ENCODE measurements at regions not wholly inside any gene's neighbourhood (a gene's known extent, or its start where the extent isn't known, plus 50 kb on each side); places are given as distances from the start of the nearest gene placed in this dataset.
"Not testable (repeated sequence)": the region's sequence is repeated elsewhere in the genome, so short reads cannot be mapped to it uniquely, and the experiment has no call there.

DNA sequence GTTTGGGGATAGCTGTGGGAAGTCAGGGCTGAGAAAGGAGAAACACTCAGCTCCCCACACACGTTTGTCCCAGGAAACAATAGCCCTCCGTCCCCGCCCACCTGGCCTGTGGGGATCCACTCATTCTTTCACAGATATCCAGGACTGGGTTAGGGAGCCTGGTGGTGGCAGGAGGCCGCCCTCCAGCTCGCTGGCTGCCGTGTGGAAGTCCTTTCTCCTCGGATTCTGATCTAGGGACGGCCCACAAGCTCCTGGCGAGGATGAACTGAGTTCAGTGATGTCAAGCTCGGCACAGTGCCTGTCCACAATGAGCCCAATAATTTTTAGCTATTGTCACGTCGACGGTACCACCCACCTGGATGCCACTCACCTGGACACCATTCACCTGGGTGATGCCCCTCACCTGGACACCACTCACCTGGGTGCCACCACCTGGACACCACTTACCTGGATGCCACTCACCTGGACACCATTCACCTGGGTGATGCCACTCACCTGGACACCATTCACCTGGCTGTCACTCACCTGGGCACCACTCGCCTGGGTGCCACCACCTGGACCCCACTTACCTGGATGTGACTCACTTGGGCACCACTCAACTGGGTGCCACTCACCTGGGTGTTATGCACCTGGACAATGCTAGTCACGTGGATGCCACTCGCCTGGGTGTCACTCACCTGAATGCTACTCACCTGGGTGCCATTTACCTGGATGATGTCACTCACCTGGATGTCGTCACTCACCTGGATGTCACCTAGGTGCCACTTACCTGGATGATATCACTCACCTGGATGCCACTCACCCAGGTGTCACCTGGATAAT is 172.5 kb upstream of the FOXF1 start:
- no peak for DNase-seq

DNA sequence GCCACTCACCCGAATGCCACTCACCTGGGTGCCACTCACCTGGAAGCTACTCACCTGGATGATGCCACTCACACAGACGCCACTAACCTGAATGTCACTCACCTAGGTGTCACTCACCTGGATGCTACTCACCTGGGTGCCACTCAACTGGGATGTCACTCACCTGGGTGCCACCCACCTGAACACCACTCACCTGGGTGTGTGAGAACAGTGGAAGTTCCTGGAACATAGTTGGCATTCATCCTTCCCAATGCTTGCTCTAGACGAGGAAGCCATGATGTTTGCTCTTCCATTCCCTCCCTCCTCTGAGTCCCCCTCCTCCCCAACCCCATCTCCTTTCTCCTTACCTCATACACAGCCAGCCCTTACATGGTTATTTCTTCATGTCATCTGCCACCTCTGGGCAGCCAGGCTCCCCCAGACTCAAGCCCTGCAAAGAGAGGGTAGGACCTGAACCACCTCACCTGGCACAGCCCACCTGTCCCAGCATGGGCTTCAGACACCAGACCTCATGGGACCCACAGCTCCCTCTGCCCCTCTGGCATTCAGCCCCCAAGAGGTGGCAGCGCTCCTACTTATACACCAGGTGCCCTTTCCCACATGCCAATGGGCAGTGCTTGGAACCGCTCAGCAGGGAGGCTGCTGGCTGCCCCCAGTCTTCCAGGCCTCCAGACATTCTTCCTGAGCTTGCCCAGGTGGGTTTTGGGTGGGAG is 171.8 kb upstream of the FOXF1 start:
- DNase-seq = no peak

- no peak for DNase-seq
These were observed 168.0 kb upstream of the FOXF1 start for GRCh38 chr16:86342161-86342834.

DNA sequence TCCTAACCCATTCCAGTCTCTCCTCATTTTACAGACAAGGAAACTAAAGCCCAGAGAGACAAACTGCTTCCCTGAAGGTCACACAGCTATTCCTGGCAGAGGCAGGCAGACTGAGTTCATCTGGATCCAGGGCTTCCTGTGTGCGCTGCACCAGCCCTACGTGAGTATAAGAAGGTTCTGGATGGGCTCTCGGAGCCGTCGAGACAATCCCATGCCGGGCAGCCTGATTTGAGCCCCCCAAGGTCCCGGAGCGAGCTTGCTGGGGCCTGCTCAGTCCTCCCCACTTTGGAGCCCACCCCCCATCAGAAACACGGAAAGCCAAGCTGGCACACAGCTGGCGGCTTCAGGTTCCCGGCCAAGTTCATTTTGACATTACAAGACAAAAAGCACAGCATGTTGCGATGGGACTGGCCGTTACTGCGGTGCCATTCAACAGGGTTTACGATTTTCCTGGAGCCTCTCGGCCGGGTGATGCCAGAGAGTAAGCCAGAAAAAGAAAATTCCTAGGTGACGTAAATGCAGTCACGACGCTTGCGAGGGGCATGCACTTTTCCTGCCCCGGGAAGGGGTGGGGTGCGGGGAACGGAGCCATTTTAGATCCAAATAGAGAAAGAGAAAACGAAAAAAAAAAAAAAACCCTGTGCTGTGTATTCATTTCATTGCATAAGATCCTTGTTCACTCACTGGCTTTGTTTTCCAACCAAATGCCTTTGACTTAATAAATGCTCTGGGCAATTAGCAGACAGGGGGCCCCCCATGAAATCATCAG is 167.1 kb upstream of the FOXF1 start:
- no peak for DNase-seq

DNA sequence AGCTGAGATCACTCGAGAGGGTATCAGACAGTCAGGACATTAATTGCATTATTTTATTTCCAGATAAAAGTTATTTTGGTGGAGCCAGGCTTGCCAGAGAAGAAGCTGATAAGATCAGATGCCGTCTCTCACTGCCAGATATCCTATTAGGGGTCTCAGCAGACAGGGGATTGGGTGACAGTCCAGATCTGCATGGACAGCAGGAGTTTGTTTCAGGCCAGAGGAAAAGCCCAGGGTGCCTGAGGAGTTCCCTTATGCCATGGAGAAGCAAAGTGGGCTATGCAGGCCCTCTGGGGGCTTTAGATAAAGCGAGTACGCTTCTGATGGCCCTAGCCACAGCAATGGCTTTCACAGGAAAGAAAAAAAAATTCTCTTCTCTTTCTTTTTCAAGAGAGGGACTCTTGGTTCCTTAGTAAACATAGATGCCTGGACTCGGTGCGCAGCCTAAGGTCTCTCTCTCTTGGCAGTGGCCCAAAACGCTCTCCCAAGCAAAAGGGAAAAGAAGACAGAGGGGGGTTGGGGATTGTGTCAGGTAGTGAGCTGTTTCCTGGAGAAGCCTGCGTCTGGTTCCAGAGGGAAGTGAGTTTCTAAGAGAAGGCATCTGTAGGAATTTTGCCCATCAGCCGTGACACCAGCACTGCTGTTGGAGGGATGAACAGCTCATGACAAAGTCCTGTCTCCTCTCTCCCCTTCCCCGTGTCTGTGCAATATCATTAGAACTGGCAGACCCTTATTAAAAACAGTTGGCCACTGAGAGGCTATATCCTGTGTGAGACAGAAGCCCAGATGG is 166.3 kb upstream of the FOXF1 start:
- no peak for DNase-seq

GRCh38 chr16:86344586-86344871 is 165.8 kb upstream of the FOXF1 start:
- DNase-seq = no peak

DNA sequence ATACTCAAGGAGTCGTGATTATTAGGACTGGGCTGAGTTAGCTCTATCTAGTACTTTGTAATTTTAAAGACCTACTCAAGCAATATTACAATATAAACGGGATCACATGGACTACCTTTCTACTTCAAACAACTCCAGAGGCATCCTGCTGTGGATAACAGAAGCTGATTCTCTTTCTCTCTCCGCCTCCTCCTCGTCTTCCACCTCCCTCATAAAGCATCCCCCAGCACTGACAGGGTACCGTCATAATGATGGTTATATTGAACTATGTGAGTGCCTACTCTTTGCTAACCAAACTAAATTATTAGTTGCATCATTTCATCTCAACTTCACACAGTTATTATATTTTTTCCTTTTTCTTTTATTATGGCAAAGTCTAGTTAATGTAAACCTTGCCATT is 165.4 kb upstream of the FOXF1 start:
- no peak for DNase-seq

DNA sequence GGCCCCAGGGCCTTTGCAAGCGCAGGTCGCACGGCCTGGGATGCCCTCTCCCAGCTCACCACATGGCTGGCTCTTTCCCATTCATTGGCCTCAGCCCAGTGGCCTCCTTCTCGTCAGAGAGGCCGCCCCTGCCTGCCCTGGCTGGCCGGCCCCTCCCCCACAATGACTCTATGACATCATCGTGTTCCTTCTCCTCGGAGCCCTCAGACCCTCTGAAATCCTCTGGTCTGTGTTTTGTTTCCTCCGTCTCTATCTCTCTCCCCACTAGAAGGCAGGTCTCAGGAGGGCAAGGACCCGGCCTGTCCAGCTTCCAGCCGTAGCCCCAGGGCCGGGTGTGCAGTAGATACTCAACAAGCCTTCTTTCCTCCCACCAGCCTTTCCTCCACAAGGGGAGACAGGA is 164.8 kb upstream of the FOXF1 start:
- DNase-seq = no peak

DNA sequence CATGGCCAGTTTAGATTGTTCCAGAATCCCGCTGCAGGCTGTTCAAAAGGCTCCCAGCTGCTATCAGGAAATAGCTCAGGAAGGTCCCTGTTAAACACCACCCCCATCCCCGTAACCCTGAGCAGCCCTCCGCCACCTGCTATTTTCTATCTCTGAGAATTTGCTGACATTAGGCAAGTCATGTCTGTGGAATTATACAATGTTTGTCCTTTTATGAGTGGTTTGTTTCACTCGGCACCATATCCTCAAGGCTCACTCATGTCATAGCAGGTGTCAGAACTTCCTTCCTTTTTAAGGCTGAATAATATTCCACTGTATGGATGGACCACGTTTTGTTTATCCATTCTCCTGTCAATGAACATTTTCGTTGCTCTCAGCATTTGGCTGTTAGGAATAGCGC is 164.3 kb upstream of the FOXF1 start:
- no peak for DNase-seq

GRCh38 chr16:86347090-86347489 is 163.2 kb upstream of the FOXF1 start:
- no peak for DNase-seq

DNA sequence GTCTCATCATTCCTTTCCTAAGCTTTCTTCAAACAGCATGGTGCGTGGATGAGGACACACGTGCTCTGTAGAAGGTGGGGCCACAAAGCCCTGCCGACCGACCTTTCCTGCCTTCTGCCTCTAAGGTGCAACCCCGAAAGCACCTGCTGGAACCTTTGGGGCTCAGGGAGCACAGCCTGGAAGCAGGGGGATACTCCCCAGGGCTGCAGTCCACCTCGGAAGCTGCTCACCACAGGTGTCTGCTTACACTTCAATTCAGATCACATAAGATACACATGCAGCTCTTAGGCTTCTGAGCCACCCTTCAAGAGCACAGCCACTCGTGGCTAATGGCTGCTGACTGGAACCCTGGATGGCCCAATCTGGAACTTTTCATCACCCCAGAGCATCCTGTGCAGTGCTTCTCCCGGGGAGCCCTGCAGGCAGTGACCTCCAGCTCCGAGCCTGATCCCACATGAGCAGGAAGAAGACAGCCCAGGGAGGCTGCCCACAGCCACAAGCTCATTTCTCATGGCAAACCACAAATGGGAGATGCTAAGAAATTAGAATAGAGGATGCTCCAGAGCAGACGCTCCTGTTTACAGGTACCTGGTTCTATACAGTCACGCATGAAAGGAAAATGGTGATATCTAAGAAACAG is 162.3 kb upstream of the FOXF1 start:
- no peak for DNase-seq

DNA sequence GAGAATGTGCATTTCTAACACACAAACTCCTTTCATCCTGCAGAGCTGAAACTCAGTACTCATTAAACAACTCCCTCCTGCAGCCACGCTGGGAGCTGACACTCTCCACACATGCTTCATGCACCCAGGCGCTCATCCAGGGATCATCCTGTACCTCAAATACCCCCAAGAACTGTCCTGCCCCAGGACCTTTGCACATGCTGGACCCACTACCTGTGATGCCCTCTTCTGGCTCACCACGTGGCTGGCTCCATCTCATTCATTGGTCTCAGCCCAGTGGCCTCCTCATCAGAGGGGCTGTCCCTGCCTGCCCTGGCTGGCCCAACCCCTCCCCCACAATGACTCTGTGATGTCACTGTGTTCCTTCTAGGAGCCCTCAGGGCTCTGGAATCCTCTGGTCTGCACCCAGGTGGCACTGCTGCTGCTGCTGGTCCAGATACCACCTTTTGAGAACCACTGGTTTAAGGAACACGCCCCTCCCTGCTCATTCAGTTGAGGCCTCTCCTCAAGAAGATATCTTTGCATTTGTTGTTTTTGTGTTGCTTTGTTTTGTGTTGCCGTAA is 160.9 kb upstream of the FOXF1 start:
- DNase-seq = no peak

DNA sequence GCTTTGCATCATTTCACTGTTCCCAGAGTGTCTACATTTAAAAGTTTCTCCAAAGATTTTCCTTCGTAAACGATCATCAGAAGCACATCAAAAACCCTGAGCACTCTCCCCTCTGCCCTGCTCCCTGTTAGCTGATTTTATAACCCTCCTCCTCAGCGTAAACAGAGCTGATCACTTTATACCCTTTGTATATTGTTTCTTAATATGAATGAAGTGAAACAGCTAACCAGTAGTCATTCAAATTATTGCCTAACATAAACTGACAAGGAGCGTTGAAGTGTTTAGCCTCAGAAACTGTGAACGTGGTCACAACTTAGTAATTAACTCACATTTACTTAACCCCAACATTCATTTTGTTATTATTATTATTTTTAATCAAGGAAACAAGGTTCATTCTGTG is 160.0 kb upstream of the FOXF1 start:
- no peak for DNase-seq

DNA sequence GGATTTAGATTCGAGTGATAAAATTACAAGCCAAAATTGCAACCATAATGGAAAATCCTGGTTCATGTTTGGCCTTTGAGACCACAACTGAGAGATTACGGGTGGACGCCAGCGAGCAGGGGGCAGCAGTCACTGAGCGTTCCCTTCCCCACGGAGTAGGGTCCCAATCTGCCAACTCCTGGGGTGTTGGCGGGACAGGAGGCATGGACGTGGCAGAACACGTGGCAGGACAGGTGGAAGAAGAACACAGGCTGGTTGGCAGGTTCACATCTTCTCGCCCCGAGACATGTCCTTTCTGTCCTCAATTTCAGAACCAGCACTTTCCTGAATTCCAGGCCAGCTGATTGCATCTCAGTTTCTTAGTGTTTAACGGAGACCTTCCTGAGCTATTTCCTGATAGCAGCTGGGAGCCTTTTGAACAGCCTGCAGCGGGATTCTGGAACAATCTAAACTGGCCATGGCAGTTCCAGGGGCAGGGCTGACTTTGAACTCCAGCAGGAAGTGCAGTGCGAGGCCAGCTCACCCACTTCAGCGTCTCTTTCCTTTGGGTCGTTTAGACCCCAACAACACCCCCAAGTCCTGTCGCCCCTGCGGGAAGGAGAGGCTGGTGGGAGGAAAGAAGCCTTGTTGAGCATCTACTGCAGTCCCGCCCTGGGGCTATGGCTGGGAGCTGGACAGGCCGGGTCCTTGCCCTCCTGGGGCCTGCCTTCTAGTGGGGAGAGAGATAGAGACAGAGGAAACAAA is 159.1 kb upstream of the FOXF1 start:
- DNase-seq = no peak

DNA sequence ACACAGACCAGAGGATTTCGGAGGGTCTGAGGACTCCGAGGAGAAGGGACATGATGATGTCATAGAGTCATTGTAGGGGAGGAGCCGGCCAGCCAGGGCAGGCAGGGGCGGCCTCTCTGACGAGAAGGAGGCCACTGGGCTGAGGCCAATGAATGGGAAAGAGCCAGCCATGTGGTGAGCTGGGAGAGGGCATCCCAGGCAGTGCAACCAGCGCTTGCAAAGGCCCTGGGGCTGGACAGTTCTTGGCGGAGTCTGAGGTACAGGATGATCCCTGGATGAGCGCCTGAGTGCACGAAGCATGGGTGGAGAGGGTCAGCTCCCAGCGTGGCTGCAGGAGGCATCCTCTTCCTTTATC is 158.6 kb upstream of the FOXF1 start:
- not testable (repeated sequence) for DNase-seq

GRCh38 chr16:86353148-86353547 is 157.2 kb upstream of the FOXF1 start:
- DNase-seq = no peak

GRCh38 chr16:86353948-86354347 is 156.4 kb upstream of the FOXF1 start:
- DNase-seq = no peak

DNA sequence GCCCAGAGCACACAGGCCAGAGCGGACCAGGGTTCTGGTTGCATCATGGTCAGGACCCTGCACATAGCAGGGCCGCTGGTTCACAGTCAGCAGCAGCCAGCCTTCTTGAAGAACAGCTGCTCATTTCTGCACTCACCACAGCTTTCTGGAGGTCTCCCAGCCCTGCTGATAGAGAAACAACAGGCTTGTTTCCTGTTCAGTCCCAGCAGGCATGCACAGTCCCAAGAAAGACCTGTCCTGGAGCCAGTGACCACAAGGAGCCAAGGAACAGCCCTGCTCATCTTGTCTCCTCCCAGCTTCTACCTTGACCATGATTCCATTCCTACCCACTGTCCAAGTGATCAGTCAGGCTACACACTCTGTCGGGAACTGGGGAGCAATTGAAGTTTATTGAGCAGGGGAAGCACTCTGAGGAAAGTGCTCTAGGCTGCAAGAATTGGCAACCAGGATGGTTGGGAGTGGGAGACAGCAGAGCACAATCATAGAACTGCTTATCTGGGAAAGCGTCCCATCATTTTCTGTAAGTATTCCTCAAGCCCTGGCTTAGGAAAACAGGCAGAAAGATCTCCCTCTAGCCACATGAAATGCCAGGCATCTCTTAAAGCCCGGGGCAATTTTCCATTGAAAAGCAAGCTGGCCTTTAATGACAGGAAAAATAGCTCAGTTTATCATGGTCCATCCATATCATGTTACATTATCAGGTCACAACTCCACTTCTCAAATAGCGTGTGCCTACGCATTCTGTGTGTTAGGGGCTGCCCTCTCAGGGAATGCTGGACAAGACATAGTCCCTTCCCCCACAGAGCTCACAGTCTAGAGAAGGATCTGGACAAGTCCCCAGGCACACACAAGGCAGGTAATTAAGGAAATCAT is 155.4 kb upstream of the FOXF1 start:
- DNase-seq = no peak

DNA sequence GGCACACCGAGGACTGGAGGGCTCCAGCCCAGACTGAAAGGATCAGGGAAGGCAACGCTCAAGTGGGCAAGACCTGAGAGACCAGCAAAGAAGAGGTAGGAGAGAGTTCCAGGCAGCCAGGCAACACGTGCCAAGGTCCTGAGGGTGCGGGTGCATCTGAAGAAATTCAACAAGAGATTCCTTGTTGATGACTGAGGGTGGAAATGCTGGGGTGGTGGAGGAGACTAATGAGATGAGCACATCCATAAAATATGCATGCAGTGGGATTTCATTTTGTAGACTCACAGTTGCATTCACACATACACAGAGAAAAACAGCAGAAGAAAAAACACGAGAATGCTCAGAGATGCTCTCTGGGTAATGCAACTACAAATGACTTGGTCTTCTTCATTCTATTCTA is 154.8 kb upstream of the FOXF1 start:
- DNase-seq = no peak

GRCh38 chr16:86355951-86356350 is 154.4 kb upstream of the FOXF1 start:
- DNase-seq = no peak
